M059J (cell line): ENCODE measurements at regions not wholly inside any gene's neighbourhood (a gene's known extent, or its start where the extent isn't known, plus 50 kb on each side); places are given as distances from the start of the nearest gene placed in this dataset.
"Not testable (repeated sequence)": the region's sequence is repeated elsewhere in the genome, so short reads cannot be mapped to it uniquely, and the experiment has no call there.

Experiments
- DNase-seq: peaks from one replicate; pipeline ENCODE4 v3.0.0-alpha.2; 2012; ENCODE audit warnings: low read depth

GRCh38 chrX:1059576-1060561 is 152.6 kb downstream of the CRLF2 start:
- DNase-seq, result no peak

DNA sequence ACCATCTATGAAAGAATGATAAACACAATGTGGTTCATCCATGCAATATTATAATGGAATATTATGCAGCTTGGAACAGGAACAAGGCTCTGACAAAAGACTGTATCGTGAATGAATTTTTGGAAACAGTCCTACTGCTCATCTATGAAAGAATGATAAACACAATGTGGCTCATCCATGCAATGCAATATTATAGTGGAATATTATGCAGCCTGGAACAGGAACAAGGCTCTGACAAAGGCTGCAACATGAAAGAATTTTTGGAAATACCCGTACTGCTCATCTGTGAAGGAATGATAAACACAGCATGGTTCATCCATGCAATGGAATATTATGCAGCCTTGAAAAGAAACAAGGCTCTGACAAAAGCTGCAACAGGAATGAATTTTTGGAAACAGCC is 158.8 kb downstream of the CRLF2 start:
- not testable (repeated sequence) for DNase-seq

GRCh38 chrX:1053072-1053471 is 159.4 kb downstream of the CRLF2 start:
- no peak for DNase-seq

DNA sequence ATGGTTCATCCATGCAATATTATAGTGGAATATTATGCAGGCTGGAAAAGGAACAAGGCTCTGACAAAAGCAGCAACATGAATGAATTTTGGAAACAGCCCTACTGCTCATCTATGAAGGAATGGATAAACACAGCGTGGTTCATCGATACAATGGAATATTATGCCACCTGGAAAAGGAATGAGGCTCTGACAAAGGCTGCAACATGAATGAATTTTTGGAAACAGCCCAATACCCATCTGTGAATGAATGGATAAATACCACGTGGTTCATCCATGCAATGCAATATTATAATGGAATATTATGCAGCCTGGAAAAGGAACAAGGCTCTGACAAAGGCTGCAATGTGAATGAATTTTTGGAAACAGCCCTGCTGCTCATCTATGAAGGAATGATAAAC is 160.4 kb downstream of the CRLF2 start:
- no peak for DNase-seq

DNA sequence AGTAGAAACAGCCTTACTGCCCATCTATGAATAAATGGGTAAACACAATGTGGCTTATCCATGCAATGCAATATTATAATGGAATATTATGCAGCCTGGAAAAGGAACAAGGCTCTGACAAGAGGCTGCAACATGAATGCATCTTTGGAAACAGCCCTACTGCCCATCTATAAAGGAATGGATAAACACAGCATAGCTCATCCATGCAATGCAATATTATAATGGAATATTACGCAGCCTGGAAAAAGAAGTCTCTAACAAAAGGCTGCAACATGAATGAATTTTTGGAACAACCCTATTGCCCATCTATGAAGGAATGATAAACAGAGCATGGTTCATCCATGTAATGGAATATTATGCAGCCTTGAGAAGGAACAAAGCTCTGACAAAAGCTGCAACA is 161.0 kb downstream of the CRLF2 start:
- DNase-seq, result no peak

- no peak for DNase-seq
These were observed 166.7 kb downstream of the CRLF2 start for GRCh38 chrX:1045680-1046314.

DNA sequence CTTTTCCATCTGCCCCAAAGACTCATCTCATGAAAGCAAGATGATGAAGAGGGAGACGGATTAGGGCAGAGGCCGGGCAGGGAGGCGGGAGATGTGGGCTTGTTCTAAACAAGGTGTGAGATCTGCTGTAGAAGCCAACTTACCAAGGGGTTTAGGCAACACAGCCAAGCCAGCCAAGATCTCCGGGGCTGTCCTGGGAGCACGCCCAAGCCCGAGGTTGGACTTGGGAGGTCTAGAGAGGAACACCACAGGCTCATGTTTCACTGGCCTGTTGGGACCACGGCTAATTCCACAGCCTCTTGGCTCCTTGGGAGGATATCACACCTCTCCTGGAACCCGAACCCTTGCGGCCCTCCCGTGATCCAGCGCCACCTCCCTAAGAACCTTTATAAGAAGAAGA is 171.4 kb downstream of the CRLF2 start:
- DNase-seq, result no peak

DNA sequence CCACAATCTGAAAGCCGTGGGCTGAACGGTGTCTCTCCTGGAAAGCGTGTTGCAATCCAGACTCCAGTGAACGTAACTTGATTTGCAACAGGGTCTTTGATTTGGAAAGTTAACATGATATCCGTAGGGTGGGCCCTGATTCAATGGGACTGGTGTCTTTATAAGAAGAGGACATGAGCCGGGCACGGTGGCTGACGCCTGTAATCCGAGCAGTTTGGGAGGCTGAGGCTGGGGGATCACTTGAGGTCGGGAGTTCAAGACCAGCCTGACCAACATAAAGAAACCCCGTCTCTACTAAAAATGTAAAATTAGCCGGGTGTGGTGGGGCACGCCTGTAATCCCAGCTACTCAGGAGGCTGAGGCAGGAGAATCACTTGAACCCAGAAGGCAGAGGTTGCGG is 176.5 kb downstream of the CRLF2 start:
- not testable (repeated sequence) for DNase-seq

- no peak for DNase-seq
These were observed 177.2 kb downstream of the CRLF2 start for GRCh38 chrX:1035206-1035605.

DNA sequence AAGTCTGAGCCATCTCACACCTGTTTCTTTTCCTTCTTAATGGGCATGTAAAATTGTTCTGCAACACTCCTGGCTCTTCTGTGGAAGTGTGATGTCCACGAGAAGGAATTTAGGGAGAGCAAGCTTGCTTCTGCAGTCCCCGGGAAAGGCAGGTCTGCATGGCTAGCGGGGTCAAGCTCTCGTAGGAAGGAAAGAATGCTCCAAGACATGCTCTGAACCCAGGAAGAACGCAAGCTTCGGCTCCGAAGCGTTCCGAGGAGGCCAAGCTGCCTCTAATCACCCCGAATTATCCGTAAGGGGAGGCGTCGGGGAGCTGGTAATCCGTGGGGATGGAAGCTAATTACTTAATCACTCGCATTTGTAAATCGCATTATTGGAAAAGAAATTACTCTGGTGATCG is 177.7 kb downstream of the CRLF2 start:
- DNase-seq, result no peak

DNA sequence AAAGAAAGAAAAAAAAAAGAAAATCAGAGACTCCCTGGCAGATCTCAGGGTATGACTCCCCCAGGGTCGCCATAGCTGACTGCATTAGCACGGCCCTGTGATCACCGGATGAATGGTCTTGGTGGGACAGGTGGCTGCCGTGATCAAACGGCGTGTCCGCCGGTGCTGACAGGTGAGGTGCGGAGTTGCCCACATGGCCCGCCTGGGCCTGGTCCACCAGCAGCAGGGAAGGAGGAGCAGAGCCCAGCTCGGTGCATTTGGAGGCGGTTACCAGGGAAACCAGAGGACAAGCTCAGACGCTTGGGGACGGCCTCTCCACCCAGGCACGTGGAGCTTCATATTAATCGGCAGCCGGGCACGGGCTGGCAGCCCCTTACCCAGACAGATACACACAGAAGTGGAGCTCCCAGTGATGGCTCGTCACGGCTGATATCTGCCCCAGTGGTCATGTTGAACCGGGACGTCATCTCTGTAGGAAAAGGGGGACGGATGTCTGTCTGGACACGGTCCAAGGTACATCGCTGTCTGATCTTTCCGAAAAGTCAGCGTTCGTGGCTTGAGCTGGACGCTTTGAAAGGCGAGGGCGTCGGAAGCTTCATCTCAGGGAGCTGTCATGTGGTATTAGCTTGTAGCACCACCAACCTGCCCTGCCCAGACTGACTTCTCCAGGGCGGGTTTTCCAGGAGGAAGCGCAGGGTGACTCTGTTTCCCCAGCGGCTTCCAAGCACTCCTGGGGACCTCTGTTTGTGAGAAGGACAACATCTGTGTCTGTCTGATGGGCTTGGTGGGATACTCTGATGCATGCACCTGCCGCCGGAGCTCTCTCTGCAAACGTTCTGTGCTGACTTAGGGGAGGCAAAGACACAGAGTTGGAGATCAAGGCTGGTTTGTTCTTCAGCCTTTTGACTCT is 180.7 kb downstream of the CRLF2 start:
- DNase-seq, result no peak

GRCh38 chrX:1029494-1029893 is 183.0 kb downstream of the CRLF2 start:
- DNase-seq, result no peak

DNA sequence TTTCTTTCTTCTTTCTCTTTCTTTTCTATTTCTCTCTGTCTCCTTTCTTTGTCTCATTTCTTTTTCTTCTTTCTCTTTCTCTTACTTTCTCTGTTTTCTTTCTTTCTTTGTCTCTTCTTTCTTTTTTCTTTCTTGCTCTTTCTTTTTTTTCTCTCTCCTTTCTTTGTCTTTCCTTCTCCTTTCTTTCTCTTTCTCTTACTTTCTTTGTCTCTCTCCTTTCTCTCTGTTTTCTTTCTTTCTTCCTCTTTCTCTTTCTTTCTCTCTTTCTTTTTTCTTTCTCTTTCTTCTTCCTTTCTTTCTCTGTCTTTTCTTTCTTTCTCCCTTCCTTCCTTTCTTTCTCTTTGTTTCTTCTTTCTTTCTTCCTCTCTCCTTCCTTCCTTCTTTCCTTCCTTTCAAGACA is 184.8 kb downstream of the CRLF2 start:
- no peak for DNase-seq

DNA sequence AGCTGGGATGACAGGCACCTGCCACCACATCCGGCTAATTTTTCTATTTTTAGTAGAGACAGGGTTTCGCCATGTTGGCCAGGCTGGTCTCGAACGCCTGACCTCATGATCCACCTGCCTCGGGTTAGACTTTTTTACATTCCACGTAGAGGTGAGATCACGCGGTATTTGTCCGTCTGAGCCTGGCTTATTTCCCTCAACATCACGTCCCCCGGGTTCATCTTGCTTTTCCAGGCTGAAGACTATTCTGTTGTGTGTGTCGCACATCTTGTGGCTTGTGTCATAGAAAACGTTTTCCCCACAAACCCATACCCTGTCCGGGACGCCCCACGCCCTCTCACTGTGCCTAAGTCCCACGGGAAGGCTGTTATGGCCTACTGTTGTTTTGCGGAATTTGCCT is 185.3 kb downstream of the CRLF2 start:
- DNase-seq, result no peak

DNA sequence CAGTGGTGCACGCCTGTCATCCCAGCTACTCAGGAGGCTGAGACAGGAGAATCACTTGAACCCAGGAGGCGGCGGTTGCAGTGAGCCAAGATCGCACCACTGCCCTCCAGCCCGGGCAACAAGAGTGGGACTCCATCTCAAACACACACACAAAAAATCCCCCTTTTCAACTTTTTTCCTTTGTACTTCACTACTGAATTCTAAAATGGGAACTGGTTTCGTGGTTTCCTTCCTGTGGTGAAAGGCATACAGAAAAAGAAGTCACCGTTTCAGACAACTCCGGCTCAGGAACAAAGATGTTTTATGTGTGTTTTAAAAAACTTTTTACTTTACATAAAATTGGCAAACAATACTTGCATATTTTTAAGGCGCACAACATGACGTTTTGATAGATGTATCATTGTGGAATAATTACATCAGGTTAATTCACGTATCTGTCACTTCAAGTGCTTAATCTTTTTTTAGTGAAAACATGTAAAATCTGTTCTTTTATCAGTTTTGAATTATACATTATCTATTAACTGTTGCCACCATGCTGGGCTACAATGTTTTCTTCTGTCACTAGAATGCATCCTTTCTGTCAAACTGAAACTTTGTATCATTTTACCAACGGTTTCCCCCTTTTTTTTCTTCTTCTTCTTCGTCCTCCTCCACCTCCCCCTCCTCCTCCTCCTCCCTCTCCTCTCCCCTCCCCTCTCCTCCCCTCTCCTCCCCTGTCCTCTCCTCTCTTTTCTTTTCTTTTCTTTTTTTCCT is 186.0 kb downstream of the CRLF2 start:
- no peak for DNase-seq

DNA sequence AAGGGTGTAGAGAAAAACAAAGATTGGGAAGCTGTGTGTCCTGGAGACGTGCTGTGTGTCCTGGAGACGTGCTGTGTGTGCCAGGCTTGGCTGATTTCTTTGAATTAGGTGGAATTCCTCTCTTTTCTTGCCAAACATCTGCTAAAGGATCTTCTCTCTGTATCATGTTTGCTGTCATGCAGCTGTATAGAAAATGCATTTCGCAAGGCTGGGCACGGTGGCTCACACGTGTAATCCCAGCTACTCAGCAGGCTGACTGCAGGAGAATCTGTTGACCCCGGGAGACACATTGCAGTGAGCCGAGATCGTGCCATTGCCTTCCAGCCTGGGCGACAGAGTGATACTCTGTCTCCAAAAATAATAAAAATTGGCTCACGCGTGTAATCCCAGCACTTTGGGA is 187.0 kb downstream of the CRLF2 start:
- no peak for DNase-seq

GRCh38 chrX:1023676-1024075 is 188.8 kb downstream of the CRLF2 start:
- no peak for DNase-seq

- DNase-seq, result not testable (repeated sequence)
These were observed 191.0 kb downstream of the CRLF2 start for GRCh38 chrX:1021314-1021993.

DNA sequence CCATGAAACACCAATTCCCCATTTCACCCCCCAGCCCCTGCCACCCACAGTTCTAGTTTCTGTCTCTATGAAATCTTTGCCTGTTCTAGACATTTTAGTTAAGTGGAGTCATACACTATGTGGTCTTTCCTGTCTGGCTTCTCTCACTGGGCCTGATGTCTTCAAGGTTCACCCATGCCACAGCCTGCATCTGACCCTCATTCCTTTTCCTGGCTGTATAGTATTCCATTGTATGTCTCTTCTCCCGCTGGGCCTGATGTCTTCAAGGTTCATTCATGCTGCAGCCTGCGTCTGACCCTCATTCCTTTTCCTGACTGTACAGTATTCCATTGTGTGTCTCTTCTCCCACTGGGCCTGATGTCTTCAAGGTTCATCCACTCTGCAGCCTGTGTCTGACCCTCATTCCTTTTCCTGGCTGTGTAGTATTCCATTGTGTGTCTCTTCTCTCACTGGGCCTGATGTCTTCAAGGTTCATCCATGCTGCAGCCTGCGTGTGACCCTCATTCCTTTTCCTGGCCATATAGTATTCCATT is 191.7 kb downstream of the CRLF2 start:
- DNase-seq, result no peak

- not testable (repeated sequence) for DNase-seq
These were observed 195.5 kb downstream of the CRLF2 start for GRCh38 chrX:1016926-1017325.

GRCh38 chrX:1016281-1016680 is 196.2 kb downstream of the CRLF2 start:
- not testable (repeated sequence) for DNase-seq
